Retinal pigment epithelial cell (primary cell): ENCODE measurements at regions not wholly inside any gene's neighbourhood (a gene's known extent, or its start where the extent isn't known, plus 50 kb on each side); places are given as distances from the start of the nearest gene placed in this dataset.
"Not testable (repeated sequence)": the region's sequence is repeated elsewhere in the genome, so short reads cannot be mapped to it uniquely, and the experiment has no call there.

Experiments
- DNase-seq: peaks from one replicate; pipeline ENCODE4 v3.0.0-alpha.2; 2010; ENCODE audit warnings: low read depth
- H3K4me3 ChIP-seq: 2 replicates; pipeline ENCODE4 v1.5.1; 2011; ENCODE audit warnings: mild to moderate bottlenecking, low read length, control low read depth, moderate library complexity
- CTCF ChIP-seq: conservative IDR thresholded peaks from 2 replicates; pipeline ENCODE4 v1.5.1; 2011; ENCODE audit warnings: low read depth, low read length, control low read depth, inconsistent platforms

DNA sequence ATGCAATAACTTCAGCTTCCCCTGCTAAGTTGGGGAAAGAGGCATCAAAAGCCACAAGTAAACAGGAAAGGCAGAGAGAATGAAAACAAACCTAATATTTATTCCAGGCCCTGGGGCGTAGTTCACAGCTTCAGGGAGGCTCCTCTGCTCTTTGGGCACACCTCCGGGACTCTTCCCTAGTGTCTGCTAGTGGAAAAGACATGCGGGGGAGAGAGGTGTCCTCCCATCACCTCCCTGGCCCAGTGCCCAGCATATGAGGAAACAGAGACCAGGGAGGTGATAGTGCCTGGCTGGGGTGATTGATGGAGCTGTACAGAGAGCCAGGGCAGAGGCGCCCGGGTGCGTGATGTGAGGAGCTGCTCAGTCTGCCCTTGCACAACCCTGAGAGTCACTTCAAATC is 71.0 kb downstream of the RASL11A start:
- no peak for TF ChIP-seq CTCF
- DNase-seq, result no peak
- H3K4me3 ChIP-seq, result no peak overlapping the region

- H3K4me3 ChIP-seq, result no peak overlapping the region
- TF ChIP-seq CTCF, result no peak
- DNase-seq, result no peak
These were observed 76.7 kb downstream of the RASL11A start for GRCh38 chr13:27347211-27347772.

DNA sequence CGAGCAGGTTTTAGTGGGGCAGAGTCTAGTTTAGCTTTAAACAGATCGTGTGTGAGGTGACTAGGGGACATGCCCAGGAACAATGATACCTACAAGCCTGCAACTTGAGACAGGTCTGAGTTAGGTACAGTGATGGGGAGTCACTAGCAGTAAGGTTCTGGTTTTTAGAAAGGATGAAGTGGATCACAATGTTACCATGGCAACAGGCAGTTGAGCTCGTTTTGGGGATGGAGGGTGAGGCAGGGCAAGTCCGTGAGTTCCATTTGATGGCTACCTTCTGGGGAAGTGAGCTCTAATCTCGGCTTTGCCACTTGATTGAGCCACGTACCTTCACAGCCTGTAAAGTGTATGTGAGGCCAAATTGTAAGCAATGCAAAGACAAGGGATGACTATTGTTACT is 76.0 kb upstream of the GTF3A start:
- no peak for TF ChIP-seq CTCF

GRCh38 chr13:27349458-27349857 is 75.0 kb upstream of the GTF3A start:
- DNase-seq, result no peak
- H3K4me3 ChIP-seq, result no peak overlapping the region
- no peak for TF ChIP-seq CTCF

More for the DNA sequence above, 76.0 kb upstream of the GTF3A start:
- H3K4me3 ChIP-seq, result no peak overlapping the region
- no peak for DNase-seq

GRCh38 chr13:27350825-27351224 is 73.6 kb upstream of the GTF3A start:
- DNase-seq, H3K4me3 ChIP-seq: not testable (repeated sequence)

- no peak overlapping the region for H3K4me3 ChIP-seq
- no peak for TF ChIP-seq CTCF
These were observed 71.7 kb upstream of the GTF3A start for GRCh38 chr13:27352698-27353097.

GRCh38 chr13:27353166-27353583 is 71.2 kb upstream of the GTF3A start:
- no peak for TF ChIP-seq CTCF
- no peak for DNase-seq
- no peak overlapping the region for H3K4me3 ChIP-seq

More at GRCh38 chr13:27352698-27353097, 71.7 kb upstream of the GTF3A start:
- no peak for DNase-seq

DNA sequence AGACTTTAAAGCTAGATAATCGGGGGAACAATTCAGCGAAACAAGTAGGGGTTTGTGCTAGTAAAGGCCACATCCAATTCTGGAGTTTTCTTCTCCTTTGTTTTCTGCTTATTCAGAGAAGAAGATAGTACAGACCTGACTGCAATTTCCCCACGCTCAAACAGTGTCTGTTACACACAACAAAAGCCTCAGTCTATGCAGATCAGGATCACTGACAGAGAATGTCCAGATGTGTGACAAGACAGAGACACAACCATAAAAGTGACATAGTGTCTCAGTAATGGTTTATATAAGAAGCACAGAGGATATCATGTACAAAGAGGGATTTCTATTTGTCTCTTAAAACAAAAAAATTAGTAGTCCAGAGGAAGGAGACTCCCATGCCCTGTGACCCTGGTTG is 70.7 kb upstream of the GTF3A start:
- no peak overlapping the region for H3K4me3 ChIP-seq
- TF ChIP-seq CTCF, result no peak
- DNase-seq, result no peak
